Panc1 (cell line): ENCODE measurements at regions not wholly inside any gene's neighbourhood (a gene's known extent, or its start where the extent isn't known, plus 50 kb on each side); places are given as distances from the start of the nearest gene placed in this dataset.
"Not testable (repeated sequence)": the region's sequence is repeated elsewhere in the genome, so short reads cannot be mapped to it uniquely, and the experiment has no call there.

Source experiments
- CTCF ChIP-seq: fragments of 450-650 bp; IDR thresholded peaks from 2 replicates; pipeline ENCODE4 v1.5.1; 2017; ENCODE audit warnings: mild to moderate bottlenecking
- POLR2AphosphoS5 ChIP-seq: IDR thresholded peaks from 2 replicates; pipeline ENCODE4 v1.6.1; 2012; ENCODE audit warnings: mild to moderate bottlenecking, low read depth, low read length, moderate library complexity
- SIN3A ChIP-seq: IDR thresholded peaks from 2 replicates; pipeline ENCODE4 v1.6.1; 2012; ENCODE audit warnings: low read depth, mild to moderate bottlenecking, low read length, moderate library complexity, borderline replicate concordance; ENCODE audit not compliant: insufficient read depth
- TCF7L2 ChIP-seq: IDR thresholded peaks from 2 replicates; pipeline ENCODE4 v1.6.1; 2011; ENCODE audit warnings: mild to moderate bottlenecking, low read depth, low read length, inconsistent platforms

- not testable (repeated sequence) for TF ChIP-seq CTCF, POLR2AphosphoS5, SIN3A, TCF7L2
Observed at GRCh38 chr3:5371555-5371954, 184.0 kb downstream of the EDEM1 start.
